Activated CD8-positive, alpha-beta memory T cell treated with anti-CD3 and anti-CD28 coated beads, Interleukin-2, amount 50 U/mL, for 24 hours (primary cell): ENCODE measurements at regions not wholly inside any gene's neighbourhood (a gene's known extent, or its start where the extent isn't known, plus 50 kb on each side); places are given as distances from the start of the nearest gene placed in this dataset.
"Not testable (repeated sequence)": the region's sequence is repeated elsewhere in the genome, so short reads cannot be mapped to it uniquely, and the experiment has no call there.

Source experiments
- DNase-seq: peaks from one replicate; pipeline ENCODE4 v3.0.0-alpha.2; 2020; ENCODE audit errors: extremely low read depth

GRCh38 chr9:61817127-61817705 lies 627.4 kb downstream of the SPATA31A7 start:
- DNase-seq, result not testable (repeated sequence)

GRCh38 chr9:61853624-61854259 lies 663.9 kb downstream of the SPATA31A7 start:
- DNase-seq, result peak; percentile 82

- DNase-seq, result not testable (repeated sequence)
Measured at GRCh38 chr9:61854260-61854640, 664.4 kb downstream of the SPATA31A7 start.

GRCh38 chr9:61856283-61856682 lies 666.4 kb downstream of the SPATA31A7 start:
- not testable (repeated sequence) for DNase-seq

GRCh38 chr9:61856858-61857453 lies 667.1 kb downstream of the SPATA31A7 start:
- not testable (repeated sequence) for DNase-seq

GRCh38 chr9:61857709-61858351 lies 668.0 kb downstream of the SPATA31A7 start:
- DNase-seq, result not testable (repeated sequence)

GRCh38 chr9:61862431-61862971 lies 672.7 kb downstream of the SPATA31A7 start:
- DNase-seq, result peak; percentile 33

- DNase-seq, result not testable (repeated sequence)
Measured at GRCh38 chr9:61864463-61864862, 674.6 kb downstream of the SPATA31A7 start.

- not testable (repeated sequence) for DNase-seq
Measured at GRCh38 chr9:61868965-61869364, 679.1 kb downstream of the SPATA31A7 start.

GRCh38 chr9:61872329-61872728 lies 682.5 kb downstream of the SPATA31A7 start:
- not testable (repeated sequence) for DNase-seq
